ENCODE measurements at regions not wholly inside any gene's neighbourhood (a gene's known extent, or its start where the extent isn't known, plus 50 kb on each side); places are given as distances from the start of the nearest gene placed in this dataset.
A peak's percentile ranks its signal among the peaks of the same experiment; 100 is the strongest.

DNA sequence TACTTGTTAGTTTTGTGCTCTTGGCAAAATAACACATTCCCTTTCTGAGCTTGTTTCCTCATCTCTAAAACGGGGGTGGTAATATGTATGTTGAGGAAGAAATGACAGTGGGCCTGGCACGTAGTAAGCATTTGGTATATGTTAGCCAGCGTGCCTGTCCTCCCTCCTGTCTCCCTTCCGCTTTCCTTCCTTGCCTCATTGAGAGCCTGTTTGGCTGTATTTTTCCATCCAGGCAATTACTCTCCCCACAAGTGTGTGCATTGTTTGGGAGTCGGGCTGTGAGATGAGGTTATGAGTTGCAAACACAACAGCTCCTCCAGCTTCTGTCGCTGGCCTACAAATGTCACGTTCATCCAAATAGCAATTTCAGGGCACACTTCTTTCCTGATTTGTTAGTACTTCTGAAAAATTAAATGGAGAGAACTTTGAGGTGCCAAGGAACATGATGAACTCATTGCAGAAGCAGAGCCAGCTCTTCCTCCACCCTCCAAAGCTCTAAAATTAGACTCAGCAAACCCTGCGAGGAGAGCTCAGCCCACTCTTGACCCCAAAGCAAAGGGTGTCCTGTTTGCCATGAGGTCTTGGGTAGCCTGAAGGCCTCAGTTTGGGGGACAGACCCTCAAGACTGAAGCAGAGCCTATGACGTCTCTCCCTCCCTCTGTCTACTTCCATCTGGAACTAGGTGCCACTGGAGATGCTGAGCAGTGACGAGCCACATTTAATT, 50.7 kb upstream of the TOX2 start:
- no peak for DNase-seq (ENCODE audit: low spot score)

DNA sequence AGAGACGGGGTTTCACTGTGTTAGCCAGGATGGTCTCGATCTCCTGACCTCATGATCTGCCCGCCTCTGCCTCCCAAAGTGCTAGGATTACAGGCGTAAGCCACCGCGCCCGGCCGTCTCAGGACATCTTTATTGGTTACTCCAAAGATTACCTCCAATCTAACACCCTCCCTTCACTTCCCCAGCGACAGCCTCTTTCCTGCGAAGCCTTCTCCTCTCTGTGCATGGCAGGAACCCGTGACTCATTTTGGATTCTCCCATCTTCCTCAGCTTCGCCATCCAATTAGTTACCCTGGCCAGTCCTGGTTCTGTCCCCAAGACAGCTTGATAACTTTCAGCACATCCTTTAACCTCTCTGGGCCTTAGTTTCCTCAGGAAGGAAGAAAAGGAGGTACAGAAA, 51.3 kb upstream of the TOX2 start:
- DNase-seq (ENCODE audit: low spot score): no peak

DNA sequence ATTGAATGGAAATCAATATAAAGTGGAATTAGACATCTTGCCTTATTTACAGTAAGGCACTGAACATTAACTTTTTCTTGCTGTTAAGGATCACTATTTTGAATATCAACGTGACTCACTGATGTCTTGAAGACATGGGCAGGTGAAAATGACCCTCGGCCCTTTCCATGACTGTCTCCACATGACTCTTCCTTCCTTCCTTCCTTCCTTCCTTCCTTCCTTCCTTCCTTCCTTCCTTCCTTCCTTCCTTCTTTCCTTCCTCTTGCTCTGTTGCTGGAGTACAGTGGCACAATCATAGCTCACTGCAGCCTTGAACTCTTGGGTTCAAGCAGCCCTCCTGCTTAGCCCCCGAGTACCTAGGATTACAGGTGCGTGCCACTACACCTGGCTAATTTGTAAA, 52.2 kb upstream of the TOX2 start:
- DNase-seq (ENCODE audit: low spot score): no peak

DNA sequence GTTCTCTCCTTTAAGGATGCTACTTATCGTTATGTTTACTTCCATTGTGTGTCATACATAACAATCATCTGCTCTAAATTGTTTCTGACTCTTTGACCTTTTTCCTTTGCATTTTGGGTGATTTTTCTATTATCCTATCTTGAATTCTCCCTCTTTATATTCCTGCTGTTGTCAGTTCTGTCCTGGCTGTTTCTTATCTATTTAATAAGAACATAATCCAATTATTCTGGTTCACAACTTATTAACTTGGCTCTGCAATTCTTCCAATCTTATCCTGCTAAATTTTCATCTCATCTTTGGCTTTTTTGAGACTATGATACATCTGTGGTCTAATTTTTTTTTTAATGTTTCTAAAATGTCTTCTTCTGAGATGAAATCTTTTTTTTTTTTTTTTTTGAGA, 54.7 kb upstream of the TOX2 start:
- DNase-seq (ENCODE audit: low spot score): no peak

DNA sequence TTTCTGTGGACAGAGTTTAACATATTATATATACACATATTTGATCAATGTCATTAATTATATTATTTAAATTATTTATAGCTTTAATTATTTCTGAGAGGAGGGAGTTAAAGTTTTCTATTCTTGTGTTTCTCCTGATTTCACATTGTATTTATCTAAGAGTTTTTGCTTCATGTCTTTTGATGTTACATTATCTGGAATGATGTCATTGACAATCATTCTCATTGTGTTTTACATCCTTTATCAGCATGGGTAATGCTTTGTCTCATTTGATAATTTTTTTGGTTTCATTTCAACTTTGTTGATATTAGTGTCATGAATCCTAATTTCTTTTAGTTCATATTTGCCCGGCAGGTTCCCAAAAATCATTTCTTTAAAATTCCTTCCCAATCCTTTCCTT, 56.7 kb upstream of the TOX2 start:
- no peak for DNase-seq (ENCODE audit: low spot score)

DNA sequence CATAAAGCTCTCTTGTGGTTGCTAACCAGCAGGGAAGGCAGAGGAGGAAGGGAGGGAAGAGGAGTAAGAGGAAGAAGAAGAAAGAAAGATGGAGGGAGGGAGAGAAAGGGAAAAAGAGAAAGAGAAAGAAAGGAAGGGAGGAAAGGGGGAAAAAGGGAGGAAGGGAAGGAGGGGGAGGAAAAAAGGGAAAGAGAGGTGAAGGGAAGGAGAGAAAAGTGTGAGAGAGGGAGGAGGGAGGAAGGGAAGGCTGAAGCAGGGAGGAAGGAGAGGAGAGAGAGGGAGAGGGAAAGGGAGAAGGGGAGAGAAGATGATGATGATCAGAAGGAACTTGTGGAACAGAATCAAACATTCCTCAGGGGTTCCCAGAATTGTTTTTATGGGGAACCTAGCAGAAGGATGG, 57.5 kb upstream of the TOX2 start:
- DNase-seq (ENCODE audit: low spot score): no peak

DNA sequence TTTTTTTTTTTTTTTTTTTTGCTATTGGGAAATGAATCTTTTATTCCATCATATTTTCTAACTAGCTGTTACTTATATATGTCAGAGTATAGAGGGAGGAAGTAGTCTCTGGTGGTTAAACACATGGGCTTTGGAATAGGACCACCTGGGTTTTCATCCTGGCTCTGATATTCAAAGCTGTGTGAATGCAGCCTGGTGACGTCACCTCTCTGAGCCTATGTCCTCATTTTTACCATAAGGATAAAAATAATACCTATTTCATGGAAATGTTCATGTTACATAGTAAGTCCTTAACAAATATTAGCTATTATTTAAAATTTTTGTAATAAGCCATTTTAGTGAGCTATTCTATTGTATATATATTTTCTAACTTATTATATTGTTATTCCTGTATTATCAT, 58.8 kb upstream of the TOX2 start:
- no peak for DNase-seq (ENCODE audit: low spot score)

DNA sequence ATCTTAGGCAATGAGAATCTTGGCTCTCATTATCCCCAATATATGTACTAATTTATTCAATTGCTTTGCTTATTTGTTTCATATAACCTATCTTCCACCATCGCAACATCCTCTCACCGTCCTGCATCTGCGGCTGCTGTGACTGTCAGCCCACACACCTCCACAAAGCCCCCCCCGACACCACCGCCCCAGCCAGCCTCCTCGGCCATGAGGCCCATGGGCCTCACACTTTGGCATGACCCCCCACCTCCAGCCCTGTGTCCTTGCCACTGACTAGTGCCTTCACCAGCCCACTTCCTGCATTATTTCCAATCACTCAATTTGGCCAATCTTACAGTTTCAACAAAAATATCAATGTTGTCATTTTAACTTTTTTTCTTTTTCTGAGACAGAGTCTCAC, 60.7 kb upstream of the TOX2 start:
- DNase-seq (ENCODE audit: low spot score): no peak

DNA sequence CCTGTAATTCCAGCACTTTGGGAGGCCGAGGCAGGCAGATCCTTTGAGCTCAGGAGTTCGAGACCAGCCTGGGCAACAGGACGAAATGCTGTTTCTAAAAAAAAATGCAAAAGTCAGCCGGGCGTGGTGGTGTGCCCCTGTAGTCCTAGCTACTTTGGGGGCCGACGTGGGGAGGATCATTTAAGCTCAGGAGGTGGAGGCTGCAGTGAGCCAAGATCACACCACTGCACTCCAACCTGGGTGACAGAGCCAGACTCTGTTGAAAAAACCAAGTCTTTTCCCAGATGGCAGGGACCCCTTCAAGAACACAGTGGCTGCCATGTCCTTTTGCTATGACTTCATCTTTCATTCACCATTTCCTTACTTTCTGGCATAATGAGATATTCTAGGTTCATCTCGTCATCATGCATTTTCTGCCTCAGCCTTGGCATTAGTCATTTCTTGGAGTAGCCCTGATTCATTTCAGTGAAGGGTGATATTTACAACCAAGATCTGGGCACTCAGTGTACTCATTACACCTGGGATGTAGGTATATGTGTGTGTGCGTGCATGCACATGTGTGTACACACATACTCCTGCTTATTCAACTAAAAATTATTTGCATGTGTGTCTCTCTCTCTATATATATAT, 61.4 kb upstream of the TOX2 start:
- DNase-seq (ENCODE audit: low spot score): no peak

DNA sequence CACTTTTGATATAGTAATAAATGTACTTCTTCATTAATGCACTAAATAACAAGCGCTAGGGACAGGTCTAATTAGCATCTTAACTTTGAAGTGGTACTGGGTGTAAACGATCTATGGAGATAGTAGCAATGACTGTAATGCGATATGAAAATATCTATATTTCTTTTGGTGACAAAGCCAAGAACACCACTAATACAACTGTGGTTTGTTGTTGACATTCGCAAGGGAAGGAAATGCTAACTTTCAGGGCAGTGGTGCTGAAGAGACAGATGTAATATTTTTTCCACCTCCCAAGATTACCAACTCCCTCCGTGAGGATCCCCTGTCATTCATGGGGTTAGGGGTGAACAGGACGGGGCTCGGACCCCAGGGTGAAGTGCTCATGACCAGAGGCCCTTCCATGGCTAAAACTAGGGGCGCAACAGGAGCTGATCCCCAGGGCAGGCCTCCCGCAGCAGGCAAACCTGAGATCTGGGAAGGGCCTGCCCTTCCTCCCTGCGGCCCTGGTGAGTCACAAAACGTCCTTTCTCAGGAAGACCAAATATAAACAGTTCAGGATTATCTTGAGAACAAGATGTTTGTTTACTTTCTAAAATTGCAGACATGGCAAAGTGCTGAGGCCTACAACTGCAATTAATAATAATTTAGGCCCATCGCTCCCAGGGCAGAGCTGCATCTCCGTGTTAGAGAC, 65.0 kb upstream of the TOX2 start:
- DNase-seq (ENCODE audit: low spot score): no peak

DNA sequence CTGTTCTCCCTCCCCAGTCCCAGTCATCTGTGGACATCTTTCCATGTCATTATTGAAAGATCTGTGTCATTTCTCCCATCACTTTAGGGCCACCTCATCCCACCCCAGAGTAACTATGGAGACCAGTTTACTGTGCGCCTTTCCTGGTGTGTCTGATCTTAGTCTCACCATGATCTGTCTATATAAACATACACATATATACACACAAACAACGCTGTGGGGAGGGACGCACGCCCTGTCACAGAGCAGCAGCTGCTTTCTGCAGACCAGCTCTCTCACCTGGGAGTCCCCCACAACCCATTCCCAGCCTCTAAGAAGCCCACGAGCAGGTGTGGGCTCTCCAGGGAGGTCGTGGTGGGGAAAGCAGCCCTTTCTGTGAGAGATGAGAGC, 68.1 kb upstream of the TOX2 start:
- DNase-seq (ENCODE audit: low spot score): no peak

DNA sequence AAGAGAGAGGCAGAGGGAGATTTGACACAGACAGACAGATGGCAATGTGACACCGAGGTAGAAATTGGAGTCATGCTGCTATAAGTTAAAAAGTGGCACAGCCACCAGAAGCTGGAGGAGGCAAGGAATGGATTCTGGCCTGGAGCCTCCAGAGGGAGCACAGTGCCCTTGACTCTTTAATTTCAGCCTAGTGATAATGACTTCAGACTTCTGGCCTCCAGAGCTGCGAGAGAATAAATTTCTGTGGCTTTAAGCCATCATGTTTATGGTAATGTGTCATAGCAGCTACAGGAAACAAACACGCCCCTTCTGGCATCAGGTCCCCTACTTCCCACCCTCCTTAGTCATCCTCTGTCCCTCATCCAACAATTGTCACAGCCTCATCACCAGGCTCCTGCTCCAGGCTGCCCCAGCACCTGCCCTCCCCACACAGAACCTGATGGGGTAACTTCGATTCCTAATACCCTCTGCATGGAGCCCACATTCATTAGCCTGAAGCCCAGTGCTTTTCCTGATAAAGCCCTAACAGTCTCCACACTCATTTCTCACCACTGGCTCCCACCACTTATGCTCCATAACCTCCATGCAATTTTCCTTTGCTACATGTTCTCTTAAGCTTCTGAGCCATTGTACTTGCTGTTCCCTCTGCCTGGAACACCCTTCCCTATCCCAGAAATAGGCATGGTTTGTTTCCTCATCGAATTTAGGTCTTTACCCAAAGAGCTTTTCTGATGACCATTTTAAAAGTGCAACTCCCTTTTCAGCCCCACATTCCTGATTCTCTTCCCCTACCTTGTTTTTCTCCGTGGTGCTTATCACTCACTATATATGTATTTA, 69.7 kb upstream of the TOX2 start:
- peak; percentile 54 for DNase-seq (ENCODE audit: low spot score)

DNA sequence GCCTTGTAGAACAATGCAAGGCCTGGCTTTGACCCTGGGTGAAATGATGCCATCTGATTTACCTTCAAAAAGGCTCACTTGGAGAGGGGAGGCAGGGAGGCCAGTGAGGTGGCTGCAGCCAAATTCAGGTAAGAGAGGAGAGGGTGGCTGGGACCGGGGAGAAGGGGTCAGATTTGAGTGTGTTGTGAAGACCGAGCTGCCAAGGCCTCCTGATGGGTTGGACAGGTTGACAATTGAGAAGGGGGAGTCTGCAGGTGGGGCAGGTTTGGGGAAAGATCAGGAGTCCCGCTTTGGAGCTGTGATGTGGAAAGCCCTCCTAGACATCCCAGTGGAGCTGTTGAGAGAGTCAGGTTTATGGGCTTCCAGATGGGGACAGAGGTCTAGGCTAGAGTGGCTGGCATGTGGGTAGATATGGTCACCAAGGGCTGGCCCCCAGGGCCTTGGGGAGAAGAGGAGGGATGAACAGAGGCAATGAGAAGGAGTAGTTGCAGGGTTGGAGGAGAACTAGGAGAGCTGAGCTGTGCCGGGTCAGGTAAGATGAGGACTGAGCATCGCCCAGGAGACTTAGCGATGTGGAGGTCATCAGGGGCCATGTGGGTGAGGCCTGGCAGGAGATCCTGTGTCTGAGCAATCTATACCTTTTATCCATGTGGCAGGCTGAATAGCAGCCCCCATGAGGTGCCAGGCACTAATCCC, 70.5 kb upstream of the TOX2 start:
- no peak for DNase-seq (ENCODE audit: low spot score)

DNA sequence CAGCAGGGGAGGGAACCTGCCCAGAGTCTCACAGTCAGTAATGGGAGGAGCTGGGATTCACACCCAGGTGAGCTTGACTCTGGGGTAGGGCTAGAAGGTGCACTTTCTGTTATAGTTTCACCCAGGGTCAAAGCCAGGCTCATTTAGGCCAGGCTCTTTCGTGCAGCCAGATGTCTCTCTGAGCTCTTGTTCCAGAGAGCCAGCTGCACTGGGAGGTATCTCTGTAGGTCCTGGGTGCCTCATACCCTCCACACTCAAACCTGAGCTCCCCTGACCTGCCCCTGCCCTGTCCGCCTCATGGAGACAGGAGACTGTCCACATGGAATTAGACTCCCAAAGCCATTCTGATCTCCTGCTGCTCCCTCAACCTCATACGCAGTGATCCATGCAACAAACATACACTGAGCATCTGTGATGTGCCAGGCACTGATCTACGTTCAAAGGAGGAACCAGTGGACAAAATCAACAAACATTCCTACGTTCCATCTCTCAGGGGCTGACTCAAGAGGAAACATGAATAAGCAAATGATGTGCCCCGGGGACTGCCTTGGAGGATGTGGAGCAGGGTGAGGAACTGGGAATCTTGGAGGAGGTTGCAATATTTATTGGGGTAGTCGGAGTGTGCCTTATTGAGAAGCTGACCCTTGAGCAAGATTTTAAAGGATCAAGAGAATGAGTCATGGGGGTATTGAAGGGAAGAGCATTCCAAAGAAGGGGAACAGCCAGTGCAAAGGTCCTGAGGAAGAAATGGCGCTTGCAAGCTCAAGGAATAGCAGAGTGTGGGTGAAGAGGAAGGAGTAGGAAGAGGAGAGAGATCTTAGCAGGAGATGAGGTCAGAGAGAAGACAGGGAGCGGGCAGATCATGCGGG, 71.3 kb upstream of the TOX2 start:
- no peak for DNase-seq (ENCODE audit: low spot score)

DNA sequence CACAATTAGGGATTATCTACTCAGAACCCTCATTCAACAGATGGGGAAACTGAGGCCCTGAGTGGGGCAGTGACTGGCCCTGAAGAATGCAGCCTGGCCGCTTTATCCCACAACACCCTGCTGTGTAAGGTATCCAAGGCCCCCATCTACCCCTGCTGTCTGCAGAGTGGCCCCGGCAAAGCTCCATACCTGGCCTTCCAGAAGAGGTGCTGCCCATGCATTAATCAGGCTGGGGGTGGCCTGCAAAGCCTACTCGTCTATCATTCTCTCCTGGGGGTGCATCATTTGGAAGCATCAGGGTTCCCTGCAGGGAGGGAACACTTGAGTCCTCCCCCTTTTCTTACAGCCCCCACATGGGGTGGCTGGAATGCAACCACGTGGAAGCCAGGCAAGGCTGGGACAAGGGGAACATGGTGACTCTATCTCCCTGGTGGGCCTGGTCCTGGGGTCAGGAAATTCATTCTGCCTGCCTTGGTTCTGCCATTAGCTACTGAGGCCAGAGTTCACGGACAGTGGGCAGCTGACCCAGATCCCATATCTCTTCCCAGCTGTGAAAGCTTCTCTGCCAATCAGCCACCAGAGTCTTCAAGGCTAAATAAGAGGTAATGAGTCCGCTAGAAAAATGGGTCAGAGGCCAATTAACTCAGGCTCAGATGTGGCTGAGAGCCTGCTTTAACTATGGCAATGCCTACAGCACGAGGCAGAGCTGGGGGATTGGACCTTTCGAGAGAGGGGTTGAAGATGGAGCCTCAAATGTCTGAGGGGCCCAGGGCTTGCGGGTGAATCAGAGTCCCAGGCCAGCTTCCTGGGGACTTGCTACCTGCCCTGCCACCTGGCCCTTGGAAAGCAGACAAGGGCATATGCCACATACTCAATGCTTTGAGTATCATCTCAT, 72.3 kb upstream of the TOX2 start:
- DNase-seq (ENCODE audit: low spot score): no peak

DNA sequence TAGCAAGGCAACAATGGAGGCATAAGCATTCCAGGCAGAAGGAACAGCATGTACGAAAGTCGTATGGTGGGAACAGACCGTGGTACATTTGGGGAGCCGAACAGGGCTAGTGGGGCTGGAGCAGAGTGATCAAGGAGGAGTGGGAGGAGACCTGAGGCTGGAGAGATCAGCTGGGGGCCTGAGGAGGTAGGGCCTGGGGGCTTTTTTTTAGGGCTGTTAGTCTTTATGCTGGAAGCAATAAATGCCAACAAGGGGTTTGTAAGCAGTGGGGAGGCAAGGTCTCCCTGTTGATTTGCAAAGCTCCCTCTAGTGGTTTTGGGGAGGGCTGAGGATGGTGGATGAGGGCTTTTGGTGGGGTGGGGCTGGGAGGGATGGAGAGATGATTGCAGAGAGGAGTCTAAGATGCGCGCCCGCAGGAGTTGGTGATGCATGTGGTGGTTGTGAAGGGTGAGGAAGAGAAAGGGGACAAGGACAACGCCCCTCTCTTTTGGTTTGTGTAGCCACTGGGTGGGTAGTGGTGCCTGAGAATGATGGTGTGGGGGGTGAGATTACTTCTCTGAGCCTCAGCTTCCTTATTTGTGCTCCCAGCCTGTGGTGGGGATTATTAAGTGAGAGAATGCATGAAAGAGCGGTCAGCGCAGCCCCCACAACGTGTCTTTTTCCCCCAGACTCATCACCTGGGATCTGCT, 74.1 kb upstream of the TOX2 start:
- DNase-seq (ENCODE audit: low spot score): no peak

DNA sequence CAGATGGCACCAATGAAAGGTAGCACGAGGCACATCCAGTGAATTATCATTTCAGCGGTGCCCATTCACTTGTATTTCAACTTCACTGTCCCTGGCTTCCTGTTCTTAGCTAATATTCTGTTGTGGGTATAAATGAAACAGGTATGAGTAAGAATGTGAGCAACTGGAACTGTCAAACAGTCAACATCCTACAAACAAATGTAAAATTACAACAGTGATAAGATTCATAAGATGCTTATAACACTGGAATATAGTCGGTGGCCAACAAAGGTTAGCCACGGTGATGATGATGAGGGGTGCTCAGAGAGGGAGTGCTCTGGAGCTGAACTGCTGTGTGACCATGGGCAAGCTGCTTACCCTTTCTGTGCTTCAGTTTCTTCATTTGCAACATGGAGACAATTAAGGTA, 74.9 kb upstream of the TOX2 start:
- DNase-seq (ENCODE audit: low spot score): no peak

DNA sequence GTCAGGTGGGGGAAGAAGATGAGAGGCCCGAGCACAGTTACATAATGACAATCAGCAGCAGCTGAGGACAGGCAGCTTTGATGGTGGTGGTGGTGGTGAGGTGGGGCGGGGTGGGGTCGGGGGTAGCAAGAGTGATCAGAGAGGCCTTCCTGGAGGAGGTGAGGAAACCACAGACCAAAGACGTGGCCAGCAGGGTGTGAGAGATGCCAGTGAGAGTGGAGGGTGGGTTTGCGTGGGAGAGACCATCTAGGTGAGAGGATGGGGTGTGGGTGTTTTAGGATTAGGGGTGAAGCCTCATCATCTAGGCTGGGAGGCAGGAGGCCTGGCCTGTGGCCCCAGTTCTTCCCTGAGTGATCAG, 76.0 kb upstream of the TOX2 start:
- no peak for DNase-seq (ENCODE audit: low spot score)

DNA sequence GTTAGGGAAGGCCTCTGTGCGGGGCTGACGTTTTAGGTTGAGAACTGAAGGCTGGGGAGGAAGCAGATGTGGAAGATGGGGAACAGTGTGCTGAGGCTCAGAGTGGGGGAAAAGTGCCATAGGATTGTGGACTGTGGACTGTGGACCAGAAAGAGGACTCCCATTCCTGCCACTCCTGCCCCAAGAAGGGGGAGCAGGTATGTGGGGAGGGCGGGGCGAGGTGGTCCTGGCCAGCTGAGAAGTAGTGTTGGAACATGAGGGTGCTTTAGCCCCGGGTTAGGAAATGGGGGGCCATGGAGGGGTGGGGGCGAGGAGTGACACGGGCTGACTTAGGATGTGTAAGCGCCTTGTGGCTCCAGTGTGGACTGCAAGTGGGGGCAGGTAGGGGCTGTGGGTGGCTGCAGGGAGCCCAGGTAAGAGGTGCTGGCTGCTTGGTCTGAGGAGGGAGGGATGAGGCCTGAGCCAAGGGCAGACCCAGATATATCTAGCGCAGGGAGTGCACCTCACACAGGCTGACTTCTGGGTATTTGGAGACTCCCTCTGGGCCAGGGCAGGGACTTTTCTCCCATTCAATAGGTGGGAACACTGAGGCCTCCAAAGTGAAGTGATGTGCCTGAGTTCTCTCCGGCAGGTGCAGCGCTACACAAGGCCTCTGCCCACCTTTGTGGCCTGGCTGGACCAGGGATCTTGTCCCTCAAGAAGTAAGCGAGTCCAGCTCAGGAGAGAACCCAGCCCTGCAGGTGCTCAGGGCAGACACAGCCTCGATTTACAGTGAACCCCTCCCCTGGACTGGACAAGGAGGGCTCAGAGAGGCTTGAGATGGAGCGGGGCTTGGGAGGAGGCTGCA, 76.6 kb upstream of the TOX2 start:
- no peak for DNase-seq (ENCODE audit: low spot score)

Data from LoVo (cell line).